GM12891 (cell line): ENCODE measurements at regions not wholly inside any gene's neighbourhood (a gene's known extent, or its start where the extent isn't known, plus 50 kb on each side); places are given as distances from the start of the nearest gene placed in this dataset.

Experiments used
- POLR2A ChIP-seq: IDR thresholded peaks from 2 replicates; pipeline ENCODE4 v1.6.1; 2011; ENCODE audit warnings: low read depth, low read length, control low read depth
- POLR2AphosphoS5 ChIP-seq: IDR thresholded peaks from 2 replicates; pipeline ENCODE4 v1.6.1; 2011; ENCODE audit warnings: low read depth, low read length, control low read depth
- POU2F2 ChIP-seq: IDR thresholded peaks from 2 replicates; pipeline ENCODE4 v1.6.1; 2011; ENCODE audit warnings: low read depth, mild to moderate bottlenecking, control low read depth, low read length, moderate library complexity
- SPI1 ChIP-seq: IDR thresholded peaks from 2 replicates; pipeline ENCODE4 v1.6.1; 2011; ENCODE audit warnings: low read depth, low read length, control low read depth
- TAF1 ChIP-seq: IDR thresholded peaks from 2 replicates; pipeline ENCODE4 v1.6.1; 2011; ENCODE audit warnings: low read depth, low read length, control low read depth

GRCh38 chr2:62570861-62571698, 65.1 kb upstream of the TMEM17 start:
- no peak for TF ChIP-seq POLR2AphosphoS5
- no peak for TF ChIP-seq POLR2A
- TF ChIP-seq TAF1 = no peak
- TF ChIP-seq SPI1 = no peak
- no peak for TF ChIP-seq POU2F2
